Heart left ventricle (tissue), 16 donors: ENCODE measurements at regions not wholly inside any gene's neighbourhood (a gene's known extent, or its start where the extent isn't known, plus 50 kb on each side); places are given as distances from the start of the nearest gene placed in this dataset.

Experiments used
- ATAC-seq, 4 donors: fragments of 200-7000 bp; cut with Tn5 transposase; one replicate each; pipeline ENCODE4 v1.9.1; 2020 to 2022; ENCODE audit warnings: moderate library complexity in 4 of 4, mild to moderate bottlenecking in 3 of 4, moderate number of reproducible peaks in 1 of 4
- DNase-seq, 5 donors: peaks; one replicate each; pipeline ENCODE4 v3.0.0-alpha.2; 2020
- H3K27ac ChIP-seq, 12 donors: fragments of 200-600 bp; sonication (generic) in 4 of 12; one replicate each; pipeline versions ENCODE4 v1.5.0 to v1.8.0; 2016 to 2022; ENCODE audit warnings: mild to moderate bottlenecking in 2 of 12
- H3K27me3 ChIP-seq, 9 donors: fragments of 200-600 bp; sonication (generic) in 2 of 9; one replicate each; pipeline versions ENCODE4 v1.5.1 to v1.8.0; 2016 to 2022; ENCODE audit warnings: mild to moderate bottlenecking in 3 of 9
- H3K36me3 ChIP-seq, 9 donors: fragments of 200-600 bp; sonication (generic) in 2 of 9; one replicate each; pipeline versions ENCODE4 v1.5.0 to v1.8.0; 2018 to 2022; ENCODE audit warnings: mild to moderate bottlenecking in 2 of 9
- H3K4me1 ChIP-seq, 12 donors: fragments of 200-600 bp; sonication (generic) in 4 of 12; one replicate each; pipeline versions ENCODE4 v1.5.0 to v1.8.0; 2016 to 2022; ENCODE audit warnings: mild to moderate bottlenecking in 3 of 12
- H3K4me3 ChIP-seq, 12 donors: fragments of 200-600 bp; sonication (generic) in 4 of 12; one replicate each; pipeline versions ENCODE4 v1.5.0 to v1.8.0; 2017 to 2022; ENCODE audit warnings: mild to moderate bottlenecking in 9 of 12, moderate library complexity in 4 of 12
- H3K9me3 ChIP-seq, 12 donors: fragments of 200-600 bp; sonication (generic) in 4 of 12; one replicate each; pipeline versions ENCODE4 v1.5.0 to v1.8.0; 2016 to 2022; ENCODE audit warnings: mild to moderate bottlenecking in 1 of 12
- CTCF ChIP-seq, 12 donors: fragments of 200-600 bp; sonication (generic) in 4 of 12; IDR thresholded peaks; one replicate each; pipeline versions ENCODE4 v1.5.0 to v1.8.0; 2018 to 2022; ENCODE audit warnings: antibody characterized with exemption in 12 of 12, mild to moderate bottlenecking in 5 of 12
- POLR2A ChIP-seq, 2 donors: fragments of 450-650 bp; IDR thresholded peaks; one replicate each; pipeline ENCODE4 v1.6.1; 2017; ENCODE audit warnings: antibody characterized with exemption in 2 of 2, mild to moderate bottlenecking in 2 of 2, moderate library complexity in 2 of 2
- WGBS, 4 donors: extraction: QIAGEN DNeasy Blood & Tissue Kit in 2 of 4; methylation state at CpG; one replicate each; pipeline versions ENCODE4 v1.1.5 to v1.1.7; 2013 to 2018; 5-methylcytosine and 5-hydroxymethylcytosine counted together
- intact Hi-C, 10 donors: fragments of 100-400 bp; cut with DNase I; formaldehyde crosslinking; loops; one replicate each; pipeline versions ENCODE4 v1.11.1 to v1.14.2; 2022
- donor health status: ischemic (EF 13 %, LVEDD 7.1; RV severe dilation, severe dysfunction).
- donor health status: healthy with polysubstance abuse.
- donor health status: DM: no; HTN: yes; CAD: no.
- donor health status: DM: no; HTN: no; CAD: no.
- donor health status: ischemic (EF 25% LVEDD 6.9; RV normal size, moderate dysfunction).
- donor health status: ischemic (EF 25% LVEDD 5.7; RV mildly dilated, moderate dysfunction).
- donor health status: healthy.
- donor health status: DM: yes; HTN: yes; CAD: no.
- donor health status: ischemic (EF 35%, LVEDD 5.7; RV mildly dilated, moderate dysfunction).
- donor health status: nonischemic (EF 11% LVEDD 7.7; RV severe dilation, severe dysfunction).
- donor health status: DM: yes; HTN: yes; CAD: no.
- donor health status: PGD.
- donor health status: ischemic (EF 29% LVEDD 5.4; RV normal size, mild dysfunction).
- donor health status: nonischemic (EF 23%, LVEDD 6.1; RV moderate dilation, normal function).

DNA sequence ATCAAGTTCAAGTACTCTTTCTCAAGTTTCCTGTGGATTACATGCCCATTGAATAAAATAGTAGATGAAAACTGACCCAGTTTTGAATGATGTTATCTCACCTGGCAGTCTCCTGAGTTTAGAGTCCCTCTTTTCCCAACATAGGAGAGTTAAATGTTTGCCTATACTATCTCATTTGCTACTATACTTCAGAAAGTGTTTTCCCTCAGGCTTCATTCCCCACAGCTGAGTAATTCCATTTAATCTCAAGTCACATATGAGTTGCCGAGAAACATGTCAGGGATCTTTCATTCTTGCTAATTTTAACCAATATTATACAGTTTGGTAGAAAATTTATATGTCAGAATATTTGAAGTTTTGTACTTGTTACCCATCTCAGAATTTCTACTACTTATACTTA lies 150.4 kb upstream of the CDH19 start:
- Histone ChIP-seq H3K27me3 (no peaks in the 10 kb centered on the region), H3K4me3 (no peak overlapping the region), H3K36me3 (no peaks in the 10 kb centered on the region), H3K27ac (no peak overlapping the region), H3K9me3 (no peaks in the 10 kb centered on the region), H3K4me1 (no peaks in the 10 kb centered on the region)
- DNase-seq (no peak), ATAC-seq (no peak)
- intact Hi-C loops, result no loop called here
- 78 to 95% (median 80%) methylated on average over 1 of the region's 1 CpG for whole genome bisulfite sequencing, 4 donors
- TF ChIP-seq CTCF (IDR thresholded peaks at IDR 0.05) (no peak), POLR2A (IDR thresholded peaks at IDR 0.05) (no peak)

- H3K4me3 ChIP-seq, result no peak overlapping the region
- DNase-seq (no peak), ATAC-seq (no peak)
- H3K9me3 ChIP-seq, result no peaks in the 10 kb centered on the region
- no peak overlapping the region for H3K27ac ChIP-seq
- intact Hi-C loops, result no loop called here
- TF ChIP-seq CTCF (IDR thresholded peaks at IDR 0.05), result no peak
- TF ChIP-seq POLR2A (IDR thresholded peaks at IDR 0.05), result no peak
- no peaks in the 10 kb centered on the region for H3K36me3 ChIP-seq
- H3K4me1 ChIP-seq, result no peaks in the 10 kb centered on the region
- 71 to 84% (median 75%) methylated on average over 3 of the region's 3 CpGs for WGBS, 4 donors
- no peaks in the 10 kb centered on the region for H3K27me3 ChIP-seq
These were observed 148.8 kb upstream of the CDH19 start for GRCh38 chr18:66752733-66753132.

GRCh38 chr18:66749481-66750035 lies 145.7 kb upstream of the CDH19 start:
- Histone ChIP-seq H3K27me3 (no peaks in the 10 kb centered on the region), H3K4me1 (no peaks in the 10 kb centered on the region), H3K4me3 (no peak overlapping the region), H3K36me3 (no peaks in the 10 kb centered on the region), H3K27ac (no peak overlapping the region), H3K9me3 (no peaks in the 10 kb centered on the region)
- TF ChIP-seq POLR2A (IDR thresholded peaks at IDR 0.05) (no peak), CTCF (IDR thresholded peaks at IDR 0.05) (peak in 1 of 12 donors; percentile 3)
- ATAC-seq (no peak), DNase-seq (no peak)
- intact Hi-C loops, result loop anchor here in 2 of 10 donors (10.0 kb wide), 2 partner anchors 165 to 195 kb away; no protein-coding TSS in a partner anchor

- no peaks in the 10 kb centered on the region for H3K4me1 ChIP-seq
- ATAC-seq, result peak in 3 of 4 donors; percentile 54 to 66 (median 58)
- 44 to 48% (median 46%) methylated on average over 2 of the region's 2 CpGs for WGBS, 4 donors
- H3K27me3 ChIP-seq, result no peaks in the 10 kb centered on the region
- intact Hi-C loops, result loop anchor here in 2 of 10 donors (10.0 kb wide), 2 partner anchors 164 to 194 kb away; no protein-coding TSS in a partner anchor
- H3K27ac ChIP-seq, result no peak overlapping the region
- no peaks in the 10 kb centered on the region for H3K36me3 ChIP-seq
- TF ChIP-seq CTCF (IDR thresholded peaks at IDR 0.05) (peak in 5 of 12 donors; percentile 16 to 46 (median 45)), POLR2A (IDR thresholded peaks at IDR 0.05) (no peak)
- H3K9me3 ChIP-seq, result no peaks in the 10 kb centered on the region
- no peak for DNase-seq
- no peak overlapping the region for H3K4me3 ChIP-seq
These were observed 145.1 kb upstream of the CDH19 start for GRCh38 chr18:66749030-66749429.
